ENCODE measurements at regions not wholly inside any gene's neighbourhood (a gene's known extent, or its start where the extent isn't known, plus 50 kb on each side); places are given as distances from the start of the nearest gene placed in this dataset.

GRCh38 chr1:170415710-170416372, 116.1 kb upstream of the GORAB start:
- TF ChIP-seq POLR2A (IDR thresholded peaks at IDR 0.05) (no peak), CTCF (IDR thresholded peaks at IDR 0.05) (no peak)

Data from lower leg skin (tissue), 3 donors.